CD4-positive, alpha-beta T cell treated with Interleukin-17A for 4 hours (primary cell): ENCODE measurements at regions not wholly inside any gene's neighbourhood (a gene's known extent, or its start where the extent isn't known, plus 50 kb on each side); places are given as distances from the start of the nearest gene placed in this dataset.

Experiments
- DNase-seq: peaks from one replicate; pipeline ENCODE4 v3.0.0-alpha.2; 2020; ENCODE audit warnings: mixed read lengths

DNA sequence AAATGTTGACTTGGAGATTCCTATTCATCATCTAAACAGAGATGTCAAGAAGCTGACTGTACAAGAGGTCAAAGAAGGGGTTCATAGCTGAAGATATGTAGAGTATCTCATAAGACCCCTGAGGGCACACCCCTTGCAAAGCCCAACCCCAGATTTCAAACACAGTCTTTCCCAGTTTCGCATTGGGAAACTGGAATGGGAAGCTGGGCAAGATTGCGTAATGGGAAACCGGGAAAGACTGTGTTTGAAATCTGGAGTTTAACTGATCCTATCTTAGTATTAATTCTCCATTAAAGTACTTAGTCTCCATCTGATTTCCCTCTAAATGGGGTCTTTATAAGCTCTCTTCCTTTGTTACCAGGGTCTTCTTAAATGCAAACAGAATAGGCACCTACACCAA lies 99.5 kb downstream of the FAM76B start:
- DNase-seq = no peak

DNA sequence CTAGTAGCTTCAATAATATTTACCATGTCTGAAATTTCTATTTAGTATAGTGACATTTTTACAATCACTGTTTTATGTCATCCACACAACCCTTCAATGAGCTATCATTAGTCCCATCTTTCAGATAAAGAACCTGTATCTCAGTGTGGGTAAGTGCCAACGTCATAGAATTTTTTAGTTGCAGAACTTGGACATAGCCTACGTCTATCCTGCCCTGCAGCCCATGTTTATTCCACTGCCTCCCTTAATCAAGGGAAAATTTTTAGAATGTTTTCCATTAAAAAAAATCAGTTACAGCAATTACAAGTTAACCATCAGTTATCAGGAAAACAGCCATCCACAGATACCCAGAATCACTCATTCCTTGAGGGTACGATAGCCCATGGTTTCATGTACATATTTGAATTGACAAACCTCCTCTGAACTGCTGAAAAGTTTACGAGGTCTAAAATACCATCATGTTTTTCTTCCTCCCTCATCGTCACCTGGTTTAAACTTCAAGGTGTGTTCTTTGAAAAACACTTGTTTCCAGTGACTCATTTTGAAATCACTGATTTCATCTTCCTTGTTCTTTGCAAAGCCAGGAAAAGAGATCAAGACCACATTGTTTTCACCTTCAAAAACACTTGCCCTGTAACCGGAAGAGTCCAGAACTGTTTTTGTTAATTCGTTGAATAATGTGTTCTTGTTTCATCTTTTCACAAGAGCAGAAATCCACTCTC lies 100.9 kb downstream of the FAM76B start:
- peak; percentile 47 for DNase-seq

DNA sequence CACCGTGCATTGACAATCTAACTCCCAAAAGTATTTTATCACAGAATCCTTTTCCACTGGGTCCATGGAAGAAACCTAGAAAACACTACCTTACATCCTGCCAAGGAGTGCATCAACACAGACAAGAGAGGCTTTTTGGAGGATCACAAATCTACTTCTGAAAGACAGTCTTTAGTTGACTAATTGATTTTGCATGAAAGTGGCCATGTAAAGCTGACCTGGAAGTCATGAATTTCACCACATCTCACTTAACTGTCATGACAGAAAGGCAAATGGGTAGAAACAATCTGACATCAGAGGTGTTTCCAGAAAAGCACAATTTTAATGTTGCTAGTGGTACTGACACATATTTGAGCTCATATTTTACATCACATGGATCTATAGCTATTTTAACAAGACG lies 101.6 kb downstream of the FAM76B start:
- DNase-seq = no peak

- DNase-seq = no peak
These were observed 103.3 kb downstream of the FAM76B start for GRCh38 chr11:95686265-95686664.

DNA sequence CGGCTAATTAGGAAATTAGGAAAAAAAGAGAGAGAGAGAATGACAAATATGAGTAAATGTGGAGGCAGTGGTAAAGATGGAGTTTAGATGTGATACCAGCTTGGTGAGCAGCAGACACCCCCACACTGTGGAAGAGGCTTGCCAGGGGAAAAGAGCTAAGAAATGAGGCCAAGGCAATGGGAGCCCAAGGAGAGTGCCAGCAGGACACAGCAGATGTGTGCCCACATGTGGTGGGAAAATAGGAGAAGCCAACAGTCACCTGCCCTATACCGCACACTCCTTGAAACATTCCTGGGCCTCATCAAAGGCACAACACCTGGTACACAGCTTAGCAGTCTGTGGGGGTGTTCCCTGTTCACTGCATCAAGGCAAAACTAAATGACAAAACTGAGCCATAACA lies 104.9 kb downstream of the FAM76B start:
- no peak for DNase-seq

DNA sequence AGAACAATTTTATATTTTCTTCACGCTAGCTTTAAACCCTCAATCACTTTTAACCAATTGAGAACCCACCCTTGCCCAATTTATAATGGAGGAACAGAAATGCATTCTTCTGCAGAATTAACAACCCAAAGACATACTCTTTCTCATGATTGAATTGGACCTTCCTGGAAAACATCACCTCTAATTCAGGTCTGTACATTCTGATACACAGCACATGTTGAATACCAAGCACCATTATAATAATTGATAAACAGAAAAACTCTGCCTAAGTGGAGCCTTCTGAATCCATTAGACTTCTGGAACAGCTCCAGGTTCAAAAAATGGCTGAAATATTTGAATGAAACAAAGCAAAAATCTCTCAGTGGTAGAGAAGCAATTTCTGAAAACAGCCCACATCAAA lies 105.4 kb downstream of the FAM76B start:
- no peak for DNase-seq

DNA sequence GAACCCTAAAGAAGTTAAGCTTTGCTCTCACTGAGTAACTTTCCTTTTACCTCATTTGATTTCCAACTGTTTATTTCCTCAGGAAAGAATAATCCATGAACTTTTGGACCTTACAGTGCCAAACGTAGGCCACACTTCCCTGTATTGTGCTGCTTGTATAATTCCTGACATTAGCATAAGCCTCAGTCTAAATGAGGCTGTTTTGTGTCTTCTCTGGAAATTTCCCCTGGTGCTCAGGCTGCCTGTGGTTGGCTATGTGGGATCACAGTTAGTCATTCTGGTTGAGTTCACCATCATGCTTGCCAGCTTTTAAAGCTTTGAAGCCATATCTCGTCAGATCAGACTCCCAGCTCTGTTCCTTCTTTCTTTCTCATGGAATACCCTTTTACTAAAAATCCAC lies 107.0 kb downstream of the FAM76B start:
- peak; percentile 34 for DNase-seq

- DNase-seq = no peak
These were observed 109.2 kb downstream of the FAM76B start for GRCh38 chr11:95680169-95680929.

- no peak for DNase-seq
These were observed 110.6 kb downstream of the FAM76B start for GRCh38 chr11:95678988-95679387.

DNA sequence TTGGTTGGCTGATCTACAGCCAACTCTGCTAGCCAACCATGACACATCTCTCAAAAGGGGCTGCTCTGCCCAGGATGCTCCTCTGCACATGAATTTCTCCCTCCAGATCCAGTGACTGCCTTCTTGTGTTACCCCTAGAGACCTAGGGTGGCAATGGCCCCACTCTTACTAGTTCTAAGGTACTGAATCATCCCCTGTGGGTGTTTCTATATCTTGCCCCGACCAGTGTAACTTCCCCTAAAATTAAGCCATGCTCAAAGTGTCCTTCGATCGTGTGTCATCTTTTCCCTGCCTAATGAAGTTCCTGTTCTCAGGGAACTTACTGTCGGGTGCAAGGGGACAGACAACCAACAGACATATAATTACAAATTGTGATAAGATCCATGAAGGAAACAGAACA lies 113.3 kb downstream of the FAM76B start:
- DNase-seq = no peak

DNA sequence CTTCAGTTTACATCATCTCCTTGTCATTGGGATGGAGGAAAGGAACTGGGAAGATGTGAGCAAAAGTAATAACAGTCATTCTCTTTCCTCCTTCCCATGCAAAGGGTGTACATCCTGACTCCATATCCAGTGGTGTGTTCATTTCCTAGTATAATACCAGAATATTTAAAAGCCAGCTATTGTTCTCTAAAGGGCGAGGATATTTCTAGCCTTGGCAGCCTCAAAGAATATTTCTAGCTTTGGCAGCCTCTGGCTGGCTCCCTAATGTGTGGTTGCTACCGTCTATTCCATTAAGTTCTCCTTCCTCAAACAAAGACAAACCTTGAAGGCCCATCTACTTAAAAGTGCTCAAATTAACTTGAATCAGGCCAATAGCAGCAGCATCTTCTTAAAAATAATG lies 114.0 kb downstream of the FAM76B start:
- DNase-seq = no peak

- peak; percentile 54 for DNase-seq
These were observed 114.8 kb downstream of the FAM76B start for GRCh38 chr11:95674657-95675358.

GRCh38 chr11:95671768-95672167 lies 117.8 kb downstream of the FAM76B start:
- no peak for DNase-seq

DNA sequence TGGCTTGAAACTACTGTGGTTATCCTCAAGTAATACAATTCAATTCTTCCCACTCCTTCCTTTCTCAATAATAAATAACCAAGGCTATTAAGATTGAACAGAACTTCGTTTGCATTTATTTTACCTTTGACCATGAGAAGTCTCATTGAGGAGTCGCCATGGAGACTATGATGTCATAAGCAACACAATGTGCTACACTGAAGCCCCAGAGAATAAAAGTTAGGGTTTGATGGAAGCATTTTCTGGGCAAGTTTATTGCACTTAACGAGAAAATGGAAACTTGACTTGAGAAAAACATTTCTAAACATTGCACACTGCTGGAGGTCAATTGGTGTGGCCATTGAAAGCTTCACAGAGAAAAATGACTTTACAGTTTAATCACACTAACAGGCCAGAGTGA lies 121.5 kb downstream of the FAM76B start:
- no peak for DNase-seq

- no peak for DNase-seq
These were observed 128.4 kb downstream of the FAM76B start for GRCh38 chr11:95661162-95661561.

DNA sequence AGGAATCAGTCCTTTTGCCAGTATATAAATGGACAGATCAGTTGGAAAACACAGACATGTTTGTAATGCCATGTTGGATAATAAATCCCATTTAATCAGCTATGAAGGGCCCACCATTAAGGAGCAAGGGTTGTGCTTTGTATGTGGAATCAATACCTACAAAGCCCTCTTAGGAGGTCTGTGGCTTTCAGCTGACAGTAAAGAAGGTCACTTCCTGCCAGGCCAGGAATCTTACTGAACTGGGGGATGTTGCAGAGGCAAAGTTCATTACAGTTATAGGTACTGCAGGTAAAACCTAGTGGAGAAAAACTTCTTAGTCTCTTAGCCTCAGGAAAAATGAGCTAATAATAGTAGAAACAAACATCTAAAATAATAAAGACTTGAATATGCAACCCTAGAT lies 129.5 kb downstream of the FAM76B start:
- peak; percentile 38 for DNase-seq

DNA sequence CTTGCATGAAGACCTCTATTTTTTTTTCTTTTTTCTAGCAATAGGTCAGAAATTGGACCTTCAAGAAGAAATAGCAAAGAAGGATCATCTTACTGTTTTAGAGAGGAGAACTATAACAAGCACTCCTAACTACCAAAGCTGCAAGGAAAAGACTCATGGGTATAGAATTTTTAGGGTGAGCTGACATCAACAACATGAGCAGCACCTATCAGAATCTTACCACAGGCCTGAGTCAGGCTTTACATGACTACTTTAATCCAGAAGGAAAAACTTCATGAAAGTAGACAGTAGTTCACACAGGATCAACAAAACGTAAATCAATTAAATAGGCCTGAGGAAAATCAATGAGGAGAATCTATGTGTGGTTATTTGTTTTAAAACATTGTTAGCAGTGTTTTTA lies 130.5 kb downstream of the FAM76B start:
- DNase-seq = no peak

DNA sequence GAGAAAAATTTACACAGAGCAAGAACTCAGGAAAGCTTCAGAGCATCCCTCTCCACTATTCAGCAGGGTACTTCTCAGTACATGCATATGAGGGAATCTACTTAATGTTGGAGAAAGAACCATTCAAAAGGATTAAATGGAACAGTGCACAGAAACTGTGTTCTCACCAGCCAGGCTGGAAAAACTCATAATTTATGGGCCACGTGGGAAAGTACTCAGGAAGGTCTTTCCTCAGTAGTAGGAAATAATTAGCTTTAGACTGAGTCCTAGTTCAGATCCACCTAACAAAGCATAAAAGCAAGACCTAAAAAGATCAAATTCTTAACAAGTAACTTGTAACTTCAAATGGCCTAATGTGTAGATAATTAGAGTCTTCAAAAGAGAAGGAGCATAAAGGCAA lies 134.0 kb downstream of the FAM76B start:
- DNase-seq = no peak

DNA sequence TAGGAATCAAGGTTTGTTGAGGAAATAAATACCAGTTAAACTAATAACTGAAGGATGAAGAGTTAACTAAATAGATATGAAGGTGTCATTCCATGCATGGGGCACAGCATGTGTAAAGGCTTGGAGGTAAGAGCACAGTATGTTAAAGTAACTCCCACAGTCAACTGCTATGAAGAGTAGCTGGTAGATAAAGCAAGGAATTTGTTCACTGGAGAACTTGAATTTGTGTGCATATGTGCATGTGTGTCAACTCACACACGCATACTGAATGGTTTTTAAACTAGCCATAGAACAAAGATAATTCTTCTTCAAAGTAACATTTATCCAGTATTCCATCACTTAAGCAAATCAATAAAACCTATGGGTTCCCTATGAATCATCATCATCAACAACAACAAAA lies 135.9 kb downstream of the FAM76B start:
- DNase-seq = no peak

GRCh38 chr11:95653099-95653498 lies 136.5 kb downstream of the FAM76B start:
- no peak for DNase-seq

DNA sequence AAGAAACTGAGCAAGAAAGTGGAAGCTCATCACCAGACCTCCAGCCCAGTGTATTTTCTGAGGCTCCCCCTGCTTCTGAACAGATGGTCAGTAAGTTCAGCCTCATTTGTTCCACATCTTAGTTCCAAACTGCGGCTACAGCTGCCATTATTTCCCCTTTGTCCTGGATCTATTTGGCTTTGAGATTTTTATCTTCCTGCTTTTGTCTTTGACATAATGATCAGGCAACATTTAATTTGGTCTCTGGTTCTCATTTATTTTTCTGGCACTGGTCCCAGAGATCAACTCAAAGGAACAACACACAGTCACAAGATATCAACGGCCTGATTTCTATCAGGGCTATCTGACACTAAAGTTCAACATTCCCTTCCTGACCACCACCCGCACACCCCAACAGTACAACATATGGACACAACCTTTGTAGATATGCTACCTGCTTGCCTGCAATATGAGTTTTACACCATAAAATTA lies 137.5 kb downstream of the FAM76B start:
- DNase-seq = no peak

- DNase-seq = no peak
These were observed 139.3 kb downstream of the FAM76B start for GRCh38 chr11:95650276-95650675.

- DNase-seq = no peak
These were observed 141.7 kb downstream of the FAM76B start for GRCh38 chr11:95647871-95648270.

- DNase-seq = no peak
These were observed 142.2 kb downstream of the FAM76B start for GRCh38 chr11:95647355-95647754.
